ENCODE measurements at regions not wholly inside any gene's neighbourhood (a gene's known extent, or its start where the extent isn't known, plus 50 kb on each side); places are given as distances from the start of the nearest gene placed in this dataset.

DNA sequence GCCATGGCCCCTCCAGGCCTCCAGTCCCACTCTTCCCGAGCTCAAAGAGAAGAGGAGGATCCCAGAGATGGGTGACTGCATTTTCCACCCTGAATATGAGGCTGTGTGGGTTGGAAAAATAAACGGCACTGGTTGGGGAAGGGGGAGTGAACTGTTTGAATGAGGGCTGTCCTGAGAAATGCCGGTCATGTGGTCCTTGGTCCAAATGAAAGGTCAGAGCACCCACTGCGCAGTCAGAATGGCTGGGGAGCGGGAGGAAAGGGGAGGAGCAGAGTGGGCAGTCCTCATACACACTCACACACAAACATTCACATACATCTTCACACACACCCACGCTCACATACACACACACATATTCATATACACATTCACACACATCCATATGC lies 83.1 kb downstream of the MRPL14 start (continued):
- TF ChIP-seq, protein P1, sequence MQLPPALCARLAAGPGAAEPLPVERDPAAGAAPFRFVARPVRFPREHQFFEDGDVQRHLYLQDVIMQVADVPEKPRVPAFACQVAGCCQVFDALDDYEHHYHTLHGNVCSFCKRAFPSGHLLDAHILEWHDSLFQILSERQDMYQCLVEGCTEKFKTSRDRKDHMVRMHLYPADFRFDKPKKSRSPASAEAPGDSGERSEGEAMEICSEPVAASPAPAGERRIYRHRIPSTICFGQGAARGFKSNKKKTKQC (CRISPR knock-in tag; IDR thresholded peaks at IDR 0.05) = no peak
- TF ChIP-seq FOXA3 (CRISPR knock-in tag; conservative IDR thresholded peaks at IDR 0.05 in 1 of 2, IDR thresholded peaks at IDR 0.05 in 1 of 2) (no peak), FOXA1 (IDR thresholded peaks at IDR 0.05; ENCODE audit: borderline replicate concordance) (no peak), FOXM1 (IDR thresholded peaks at IDR 0.05; ENCODE audit: low read depth) (no peak), FOXM1 (CRISPR knock-in tag; IDR thresholded peaks at IDR 0.05; ENCODE audit: low read depth) (no peak), SNIP1 (IDR thresholded peaks at IDR 0.05; ENCODE audit: low read depth) (no peak), ZNF224 (CRISPR knock-in tag; IDR thresholded peaks at IDR 0.05) (no peak), CAMTA2 (CRISPR knock-in tag; conservative IDR thresholded peaks at IDR 0.05) (no peak), RAD51 (IDR thresholded peaks at IDR 0.05; ENCODE audit: borderline replicate concordance, low read depth) (peak; percentile 35; the same call in 1 of the 2 replicates), HNRNPUL1 (IDR thresholded peaks at IDR 0.05; ENCODE audit: low read length) (no peak), ZBTB43 (CRISPR knock-in tag; IDR thresholded peaks at IDR 0.05) (no peak; the same call in 1 of the 2 replicates), ZNF140 (CRISPR knock-in tag; IDR thresholded peaks at IDR 0.05) (no peak), ZNF668 (CRISPR knock-in tag; IDR thresholded peaks at IDR 0.05) (no peak), ZNF133 (CRISPR knock-in tag; IDR thresholded peaks at IDR 0.05) (no peak), NFIC (IDR thresholded peaks at IDR 0.05) (no peak), SIRT6 (IDR thresholded peaks at IDR 0.05; ENCODE audit: low read depth, low read length) (no peak), SMAD4 (CRISPR knock-in tag; conservative IDR thresholded peaks at IDR 0.05) (no peak), MEIS2 (IDR thresholded peaks at IDR 0.05; ENCODE audit: partially characterized antibody) (no peak), SIN3B (IDR thresholded peaks at IDR 0.05; ENCODE audit: low read depth) (no peak), TBL1XR1 (IDR thresholded peaks at IDR 0.05; ENCODE audit: low read length in 2 of 2) (no peak), STAT5B (CRISPR knock-in tag; IDR thresholded peaks at IDR 0.05) (no peak), E2F3 (CRISPR knock-in tag; IDR thresholded peaks at IDR 0.05) (no peak; the same call in 1 of the 2 replicates), ZKSCAN8 (CRISPR knock-in tag; IDR thresholded peaks at IDR 0.05) (no peak; the same call in 1 of the 2 replicates), TRIM25 (IDR thresholded peaks at IDR 0.05; ENCODE audit: borderline replicate concordance) (no peak), PRPF4 (IDR thresholded peaks at IDR 0.05; ENCODE audit: insufficient read depth, low read depth, low read length, poor library complexity, severe bottlenecking) (no peak), KHSRP (IDR thresholded peaks at IDR 0.05) (no peak), PHB2 (IDR thresholded peaks at IDR 0.05; ENCODE audit: low read depth) (no peak)
- TF ChIP-seq, protein P2, sequence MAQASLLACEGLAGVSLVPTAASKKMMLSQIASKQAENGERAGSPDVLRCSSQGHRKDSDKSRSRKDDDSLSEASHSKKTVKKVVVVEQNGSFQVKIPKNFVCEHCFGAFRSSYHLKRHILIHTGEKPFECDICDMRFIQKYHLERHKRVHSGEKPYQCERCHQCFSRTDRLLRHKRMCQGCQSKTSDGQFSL (CRISPR knock-in tag; IDR thresholded peaks at IDR 0.05) = peak; percentile 14; the same call in 1 of the 2 replicates
- TF ChIP-seq, protein P2 (tag; IDR thresholded peaks at IDR 0.05) = no peak; a peak in 1 of 4 replicates

All from K562 (cell line).